Suprapubic skin (tissue), 3 donors: ENCODE measurements at regions not wholly inside any gene's neighbourhood (a gene's known extent, or its start where the extent isn't known, plus 50 kb on each side); places are given as distances from the start of the nearest gene placed in this dataset.

Source experiments
- POLR2A ChIP-seq, 2 donors: fragments of 450-650 bp; IDR thresholded peaks; one replicate each; pipeline ENCODE4 v1.6.1; 2017; ENCODE audit warnings: antibody characterized with exemption in 2 of 2, mild to moderate bottlenecking in 2 of 2, moderate library complexity in 2 of 2
- TF ChIP-seq, protein P1 (sequence below), 2 donors: fragments of 200-600 bp in 1 of 2; fragments of 450-650 bp in 1 of 2; sonication (generic) in 1 of 2; IDR thresholded peaks; one replicate each; pipeline ENCODE4 v1.5.1; 2016 to 2019; ENCODE audit warnings: antibody characterized with exemption in 2 of 2, mild to moderate bottlenecking in 1 of 2, moderate library complexity in 1 of 2

GRCh38 chr2:78646533-78647364 lies 378.8 kb upstream of the REG3G start:
- TF ChIP-seq POLR2A (IDR thresholded peaks at IDR 0.05), result no peak
- TF ChIP-seq, protein P1, sequence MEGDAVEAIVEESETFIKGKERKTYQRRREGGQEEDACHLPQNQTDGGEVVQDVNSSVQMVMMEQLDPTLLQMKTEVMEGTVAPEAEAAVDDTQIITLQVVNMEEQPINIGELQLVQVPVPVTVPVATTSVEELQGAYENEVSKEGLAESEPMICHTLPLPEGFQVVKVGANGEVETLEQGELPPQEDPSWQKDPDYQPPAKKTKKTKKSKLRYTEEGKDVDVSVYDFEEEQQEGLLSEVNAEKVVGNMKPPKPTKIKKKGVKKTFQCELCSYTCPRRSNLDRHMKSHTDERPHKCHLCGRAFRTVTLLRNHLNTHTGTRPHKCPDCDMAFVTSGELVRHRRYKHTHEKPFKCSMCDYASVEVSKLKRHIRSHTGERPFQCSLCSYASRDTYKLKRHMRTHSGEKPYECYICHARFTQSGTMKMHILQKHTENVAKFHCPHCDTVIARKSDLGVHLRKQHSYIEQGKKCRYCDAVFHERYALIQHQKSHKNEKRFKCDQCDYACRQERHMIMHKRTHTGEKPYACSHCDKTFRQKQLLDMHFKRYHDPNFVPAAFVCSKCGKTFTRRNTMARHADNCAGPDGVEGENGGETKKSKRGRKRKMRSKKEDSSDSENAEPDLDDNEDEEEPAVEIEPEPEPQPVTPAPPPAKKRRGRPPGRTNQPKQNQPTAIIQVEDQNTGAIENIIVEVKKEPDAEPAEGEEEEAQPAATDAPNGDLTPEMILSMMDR (IDR thresholded peaks at IDR 0.05), result no peak
